T47D (cell line): ENCODE measurements at regions not wholly inside any gene's neighbourhood (a gene's known extent, or its start where the extent isn't known, plus 50 kb on each side); places are given as distances from the start of the nearest gene placed in this dataset.
A peak's percentile ranks its signal among the peaks of the same experiment; 100 is the strongest.

ENCODE experiments used
- DNase-seq, 2 experiments: peaks; one replicate each; pipeline versions ENCODE4 v3.0.0 to v3.0.0-alpha.2; 2011 to 2012; ENCODE audit warnings: low read depth in 1 of 2, low spot score in 1 of 2
- JUND ChIP-seq: IDR thresholded peaks from 2 replicates; pipeline ENCODE4 v1.6.1; 2012; ENCODE audit warnings: low read depth
- in situ Hi-C: cut with HindIII; loops from 2 replicates; pipeline ENCODE4 v1.10.0; 2016; ENCODE audit warnings: low sequenced_read_pairs, low pct_unique_long_range_greater_than_20kb

DNA sequence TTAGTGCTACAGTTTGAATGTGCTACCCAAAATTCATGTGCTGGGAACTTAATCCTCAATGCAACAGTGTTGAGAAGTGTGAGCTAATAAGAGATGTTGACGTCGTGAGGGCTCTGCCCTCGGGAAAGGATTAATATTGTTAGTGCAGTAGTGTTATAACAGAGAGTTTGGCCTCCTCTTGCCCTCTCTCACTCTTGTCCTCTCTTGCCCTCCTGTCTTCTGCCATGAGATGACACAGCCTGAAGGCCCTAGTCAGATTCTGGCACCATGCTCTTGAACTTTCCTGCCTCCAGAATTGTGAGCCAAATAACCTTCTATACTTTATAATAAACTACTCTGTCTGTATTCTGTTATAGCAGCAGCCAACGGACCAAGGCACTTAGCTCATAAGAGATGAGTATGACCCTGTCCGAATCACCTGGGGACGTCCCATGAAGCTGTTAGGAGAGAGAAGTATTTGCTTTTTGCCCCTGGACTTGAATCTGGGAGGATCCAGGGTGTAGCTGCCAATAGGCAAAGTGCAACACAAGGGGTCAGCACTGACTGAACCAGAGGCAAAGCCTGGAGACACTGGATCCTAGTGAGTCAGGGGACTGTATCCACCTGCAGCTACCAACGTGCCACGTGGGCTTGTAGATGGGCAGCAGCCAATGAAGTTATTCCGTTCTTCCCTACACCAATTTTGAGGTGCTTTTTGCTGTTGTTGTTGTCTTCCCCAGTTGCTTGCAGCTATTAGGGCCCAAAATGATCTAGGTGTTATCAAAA, 233.7 kb downstream of the THBS2 start:
- in situ Hi-C loops, result no loop called here
- DNase-seq, result peak in 1 of 2 experiments; percentile 18
- no peak for TF ChIP-seq JUND

- in situ Hi-C loops, result no loop called here
- no peak for DNase-seq
- no peak for TF ChIP-seq JUND
Measured at GRCh38 chr6:169019111-169019510, 234.5 kb downstream of the THBS2 start.

GRCh38 chr6:169016758-169017157, 236.9 kb downstream of the THBS2 start:
- no peak for DNase-seq
- no peak for TF ChIP-seq JUND
- in situ Hi-C loops, result no loop called here

- no peak for TF ChIP-seq JUND
- in situ Hi-C loops, result no loop called here
- DNase-seq, result no peak
Measured at GRCh38 chr6:169014211-169015197, 239.1 kb downstream of the THBS2 start.

DNA sequence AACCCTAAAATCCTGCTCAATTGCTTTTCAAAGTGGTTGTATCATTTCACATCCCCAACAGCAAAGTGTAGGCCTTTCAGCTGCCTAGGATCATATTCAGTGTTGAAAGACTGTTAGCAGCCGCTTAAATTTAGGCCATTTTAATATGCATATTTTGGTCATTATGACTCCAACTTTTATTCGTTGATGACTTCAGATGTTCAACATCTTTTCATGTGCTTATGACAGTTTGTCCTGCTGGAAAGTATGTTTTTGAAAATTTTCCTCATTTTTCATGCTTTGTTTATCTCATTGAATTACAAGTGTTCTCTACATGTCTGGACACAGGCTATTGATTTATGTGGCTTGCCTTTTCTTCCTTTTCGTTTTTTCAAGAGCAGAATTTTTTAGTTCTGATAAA, 244.0 kb downstream of the THBS2 start:
- TF ChIP-seq JUND, result no peak
- in situ Hi-C loops, result no loop called here
- DNase-seq, result no peak

- DNase-seq, result peak in 1 of 2 experiments; percentile 55
- in situ Hi-C loops, result no loop called here
- TF ChIP-seq JUND, result no peak
Measured at GRCh38 chr6:169008641-169009257, 244.9 kb downstream of the THBS2 start.

- TF ChIP-seq JUND, result no peak
- no peak for DNase-seq
- in situ Hi-C loops, result no loop called here
Measured at GRCh38 chr6:169005166-169005565, 248.5 kb downstream of the THBS2 start.

DNA sequence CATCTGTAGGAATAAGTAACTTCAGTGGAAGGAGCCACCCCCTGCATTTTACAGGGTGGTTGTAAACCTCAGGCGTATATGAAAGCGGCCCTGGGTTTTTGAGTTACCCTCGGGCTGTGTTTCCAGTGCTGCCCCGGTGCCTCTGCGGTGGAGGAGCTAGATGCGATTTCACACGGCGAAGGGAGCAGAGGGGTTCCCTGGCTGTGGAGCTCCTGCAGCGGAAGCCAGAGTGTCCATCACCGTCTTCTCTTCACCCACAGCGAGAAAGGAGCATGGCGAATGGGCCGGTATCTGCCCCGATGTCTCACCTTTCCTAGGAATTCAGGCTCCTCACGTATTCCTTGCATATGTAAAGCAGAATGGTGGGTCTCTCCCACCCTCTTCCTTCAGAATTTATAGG, 253.6 kb downstream of the THBS2 start:
- no peak for DNase-seq
- in situ Hi-C loops, result no loop called here
- TF ChIP-seq JUND, result no peak

GRCh38 chr6:168999392-168999791, 254.3 kb downstream of the THBS2 start:
- no peak for TF ChIP-seq JUND
- in situ Hi-C loops, result no loop called here
- DNase-seq, result no peak

- TF ChIP-seq JUND, result no peak
- in situ Hi-C loops, result no loop called here
- no peak for DNase-seq
Measured at GRCh38 chr6:168996356-168996625, 257.4 kb downstream of the THBS2 start.

- TF ChIP-seq JUND, result no peak
- in situ Hi-C loops, result no loop called here
- DNase-seq, result no peak
Measured at GRCh38 chr6:168995526-168996355, 257.9 kb downstream of the THBS2 start.

DNA sequence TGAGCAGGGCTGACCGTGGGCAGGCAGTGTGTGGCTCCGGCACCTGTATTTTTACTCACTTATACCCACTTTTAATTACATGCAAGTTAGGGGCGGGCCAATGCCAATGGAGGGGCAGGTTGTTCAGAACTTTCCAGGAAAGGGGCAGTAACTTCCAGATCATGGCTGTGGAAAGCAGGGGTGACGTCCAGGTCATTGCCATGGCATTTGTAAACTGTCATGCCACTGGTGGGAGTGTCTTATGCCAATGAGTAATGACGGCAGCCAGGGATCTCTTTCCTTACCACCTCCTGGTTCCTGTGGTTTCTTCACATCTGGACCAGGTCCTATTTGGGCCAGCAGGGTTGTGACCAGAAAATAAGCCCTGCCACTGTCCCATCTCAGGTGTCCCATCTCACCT, 258.7 kb downstream of the THBS2 start:
- in situ Hi-C loops, result no loop called here
- no peak for TF ChIP-seq JUND
- no peak for DNase-seq
